A673 (cell line): ENCODE measurements at regions not wholly inside any gene's neighbourhood (a gene's known extent, or its start where the extent isn't known, plus 50 kb on each side); places are given as distances from the start of the nearest gene placed in this dataset.

Experiments used
- BruUV-seq: library from RNA; stranded (reverse); fragments of 400-500 nt; replicated peaks from 2 replicates; lab custom pipeline; 2021; lab: Mats Ljungman, UMichigan
- CTCF ChIA-PET: fragments of 300-600 bp; sonication (Branson Sonifier 250); formaldehyde crosslinking; loops from one replicate; lab custom pipeline; 2022; ENCODE audit warnings: antibody characterized with exemption; lab: Charles Lee
- POLR2A ChIA-PET: fragments of 300-600 bp; sonication (Branson Sonifier 250); formaldehyde crosslinking; loops from one replicate; lab custom pipeline; 2022; ENCODE audit warnings: antibody characterized with exemption; ENCODE audit not compliant: low non-redundant PET; lab: Charles Lee
- DNase-seq: peaks from one replicate; pipeline ENCODE4 v3.0.0-alpha.2; 2015; ENCODE audit warnings: low spot score
- H3K27ac ChIP-seq: fragments of 200-600 bp; sonication (generic); 2 replicates; pipeline ENCODE4 v1.5.1; 2016; ENCODE audit warnings: mixed run types, low read depth, mild to moderate bottlenecking, mixed read lengths, antibody characterized with exemption, low read length; ENCODE audit not compliant: poor library complexity, severe bottlenecking
- H3K27me3 ChIP-seq: fragments of 200-600 bp; sonication (generic); replicated peaks from 2 replicates; pipeline ENCODE4 v1.6.1; 2017; ENCODE audit warnings: mixed run types, low read depth, mild to moderate bottlenecking, mixed read lengths, antibody characterized with exemption, low read length; ENCODE audit not compliant: insufficient read depth, poor library complexity
- H3K36me3 ChIP-seq: fragments of 200-600 bp; sonication (generic); 2 replicates; pipeline ENCODE4 v1.6.1; 2016; ENCODE audit warnings: mixed run types, mild to moderate bottlenecking, mixed read lengths, antibody characterized with exemption, low read length; ENCODE audit not compliant: insufficient read depth, poor library complexity, severe bottlenecking
- H3K4me1 ChIP-seq: fragments of 200-600 bp; sonication (generic); 2 replicates; pipeline ENCODE4 v1.6.1; 2017; ENCODE audit warnings: mixed run types, mild to moderate bottlenecking, mixed read lengths, antibody characterized with exemption, low read length; ENCODE audit not compliant: insufficient read depth, poor library complexity, severe bottlenecking
- H3K4me3 ChIP-seq: fragments of 200-600 bp; sonication (generic); 2 replicates; pipeline ENCODE4 v1.5.1; 2016; ENCODE audit warnings: low read depth, mixed run types, mild to moderate bottlenecking, mixed read lengths, low read length; ENCODE audit not compliant: poor library complexity, severe bottlenecking
- H3K9me3 ChIP-seq: fragments of 200-600 bp; sonication (generic); 2 replicates; pipeline ENCODE4 v1.6.1; 2016; ENCODE audit warnings: mixed run types, low read depth, mild to moderate bottlenecking, mixed read lengths, antibody characterized with exemption, low read length; ENCODE audit not compliant: poor library complexity, severe bottlenecking
- EZH2 ChIP-seq: fragments of 200-600 bp; sonication (generic); IDR thresholded peaks from 2 replicates; pipeline ENCODE4 v1.6.1; 2017; ENCODE audit warnings: borderline replicate concordance, low read depth, mild to moderate bottlenecking, mixed read lengths, antibody characterized with exemption, low read length; ENCODE audit not compliant: poor library complexity, severe bottlenecking
- intact Hi-C: fragments of 100-400 bp; cut with micrococcal nuclease; formaldehyde crosslinking; loops from one replicate; pipeline ENCODE4 v1.10.0; 2022; ENCODE audit not compliant: unreplicated experiment
- TF ChIP-seq, protein P1 (sequence below): fragments of 300-800, 200-600 bp; sonication (generic); conservative IDR thresholded peaks from 2 replicates; pipeline ENCODE4 v1.5.1; 2017; ENCODE audit warnings: low read depth, mild to moderate bottlenecking, antibody characterized with exemption, low read length, moderate library complexity, mixed read lengths

- Histone ChIP-seq H3K36me3 (no peaks in the 10 kb centered on the region), H3K4me3 (no peak overlapping the region), H3K27me3 (no peaks in the 10 kb centered on the region), H3K27ac (no peak overlapping the region), H3K4me1 (no peaks in the 10 kb centered on the region), H3K9me3 (no peaks in the 10 kb centered on the region)
- CTCF ChIA-PET = no interaction called here
- TF ChIP-seq EZH2 = no peak
- TF ChIP-seq, protein P1, sequence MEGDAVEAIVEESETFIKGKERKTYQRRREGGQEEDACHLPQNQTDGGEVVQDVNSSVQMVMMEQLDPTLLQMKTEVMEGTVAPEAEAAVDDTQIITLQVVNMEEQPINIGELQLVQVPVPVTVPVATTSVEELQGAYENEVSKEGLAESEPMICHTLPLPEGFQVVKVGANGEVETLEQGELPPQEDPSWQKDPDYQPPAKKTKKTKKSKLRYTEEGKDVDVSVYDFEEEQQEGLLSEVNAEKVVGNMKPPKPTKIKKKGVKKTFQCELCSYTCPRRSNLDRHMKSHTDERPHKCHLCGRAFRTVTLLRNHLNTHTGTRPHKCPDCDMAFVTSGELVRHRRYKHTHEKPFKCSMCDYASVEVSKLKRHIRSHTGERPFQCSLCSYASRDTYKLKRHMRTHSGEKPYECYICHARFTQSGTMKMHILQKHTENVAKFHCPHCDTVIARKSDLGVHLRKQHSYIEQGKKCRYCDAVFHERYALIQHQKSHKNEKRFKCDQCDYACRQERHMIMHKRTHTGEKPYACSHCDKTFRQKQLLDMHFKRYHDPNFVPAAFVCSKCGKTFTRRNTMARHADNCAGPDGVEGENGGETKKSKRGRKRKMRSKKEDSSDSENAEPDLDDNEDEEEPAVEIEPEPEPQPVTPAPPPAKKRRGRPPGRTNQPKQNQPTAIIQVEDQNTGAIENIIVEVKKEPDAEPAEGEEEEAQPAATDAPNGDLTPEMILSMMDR = no peak
- BruUV-seq = no TSS peak
- POLR2A ChIA-PET = no interaction called here
- no peak for DNase-seq
- intact Hi-C loops = no loop called here
Measured at GRCh38 chr6:143569040-143569439, 57.5 kb upstream of the FUCA2 start.

- BruUV-seq = no TSS peak
- intact Hi-C loops = no loop called here
- H3K27me3 ChIP-seq = no peaks in the 10 kb centered on the region
- DNase-seq = no peak
- TF ChIP-seq, protein P1 = no peak
- no peak for TF ChIP-seq EZH2
- H3K9me3 ChIP-seq = no peaks in the 10 kb centered on the region
- CTCF ChIA-PET = no interaction called here
- no peak overlapping the region for H3K4me3 ChIP-seq
- H3K36me3 ChIP-seq = no peaks in the 10 kb centered on the region
- no peaks in the 10 kb centered on the region for H3K4me1 ChIP-seq
- POLR2A ChIA-PET = no interaction called here
- H3K27ac ChIP-seq = no peak overlapping the region
Measured at GRCh38 chr6:143564484-143565017, 53.0 kb upstream of the FUCA2 start.

GRCh38 chr6:143562143-143562542 lies 50.6 kb upstream of the FUCA2 start:
- ChIA-PET POLR2A (no interaction called here), CTCF (no interaction called here)
- no peak for DNase-seq
- TF ChIP-seq, protein P1 = no peak
- no peak for TF ChIP-seq EZH2
- Histone ChIP-seq H3K9me3 (no peaks in the 10 kb centered on the region), H3K4me3 (no peak overlapping the region), H3K36me3 (no peaks in the 10 kb centered on the region), H3K27me3 (no peaks in the 10 kb centered on the region), H3K27ac (no peak overlapping the region), H3K4me1 (peaks cover 4% of the 10 kb centered on the region)
- intact Hi-C loops = no loop called here
- BruUV-seq = no TSS peak
